HG02798 (cell line): ENCODE measurements at regions not wholly inside any gene's neighbourhood (a gene's known extent, or its start where the extent isn't known, plus 50 kb on each side); places are given as distances from the start of the nearest gene placed in this dataset.
"Not testable (repeated sequence)": the region's sequence is repeated elsewhere in the genome, so short reads cannot be mapped to it uniquely, and the experiment has no call there.

ENCODE experiments used
- ATAC-seq: cut with Tn5 transposase; IDR thresholded peaks from one replicate; pipeline ENCODE4 v1.9.1; 2021; ENCODE audit warnings: mild to moderate bottlenecking; ENCODE audit not compliant: unreplicated experiment, poor library complexity

DNA sequence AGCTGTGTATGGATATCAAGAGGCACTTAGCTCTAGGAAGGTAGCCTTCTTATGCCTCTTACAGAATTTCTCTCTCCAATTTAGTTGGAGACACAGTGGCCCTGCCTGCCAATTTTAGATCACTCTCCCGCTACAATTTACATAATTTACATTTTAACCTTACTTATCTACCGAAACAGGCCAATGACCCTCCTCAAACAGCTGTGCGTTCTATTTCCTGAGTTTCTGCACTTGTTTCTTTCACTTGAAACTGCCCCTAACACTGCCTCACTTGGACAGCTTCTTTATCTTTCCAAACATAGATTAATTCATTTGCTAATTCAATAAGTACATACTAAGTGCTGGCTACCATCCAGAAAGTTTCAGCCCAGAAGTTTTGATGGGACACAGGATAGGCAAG, 52.9 kb upstream of the HDDC2 start:
- ATAC-seq = no peak

DNA sequence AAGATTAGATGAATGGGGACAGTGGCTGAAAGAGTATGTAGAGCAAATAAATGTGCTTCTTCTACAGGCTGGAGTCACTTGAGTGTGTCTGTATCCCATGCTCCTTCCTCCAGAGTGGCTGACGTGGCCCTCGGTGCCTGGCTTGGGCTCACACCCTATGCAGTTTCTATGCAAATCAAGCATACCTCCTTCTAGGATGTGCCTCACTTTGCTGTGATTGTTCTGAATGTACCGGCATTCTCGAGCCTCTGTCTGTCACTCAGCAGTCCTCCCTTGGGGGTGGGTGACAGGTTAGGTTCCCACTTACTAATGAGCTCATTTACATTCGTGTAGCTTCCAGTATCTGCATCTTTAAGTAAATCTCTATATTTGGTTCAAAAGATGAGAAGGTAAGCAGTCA, 55.1 kb upstream of the HDDC2 start:
- peak; percentile 53 for ATAC-seq

DNA sequence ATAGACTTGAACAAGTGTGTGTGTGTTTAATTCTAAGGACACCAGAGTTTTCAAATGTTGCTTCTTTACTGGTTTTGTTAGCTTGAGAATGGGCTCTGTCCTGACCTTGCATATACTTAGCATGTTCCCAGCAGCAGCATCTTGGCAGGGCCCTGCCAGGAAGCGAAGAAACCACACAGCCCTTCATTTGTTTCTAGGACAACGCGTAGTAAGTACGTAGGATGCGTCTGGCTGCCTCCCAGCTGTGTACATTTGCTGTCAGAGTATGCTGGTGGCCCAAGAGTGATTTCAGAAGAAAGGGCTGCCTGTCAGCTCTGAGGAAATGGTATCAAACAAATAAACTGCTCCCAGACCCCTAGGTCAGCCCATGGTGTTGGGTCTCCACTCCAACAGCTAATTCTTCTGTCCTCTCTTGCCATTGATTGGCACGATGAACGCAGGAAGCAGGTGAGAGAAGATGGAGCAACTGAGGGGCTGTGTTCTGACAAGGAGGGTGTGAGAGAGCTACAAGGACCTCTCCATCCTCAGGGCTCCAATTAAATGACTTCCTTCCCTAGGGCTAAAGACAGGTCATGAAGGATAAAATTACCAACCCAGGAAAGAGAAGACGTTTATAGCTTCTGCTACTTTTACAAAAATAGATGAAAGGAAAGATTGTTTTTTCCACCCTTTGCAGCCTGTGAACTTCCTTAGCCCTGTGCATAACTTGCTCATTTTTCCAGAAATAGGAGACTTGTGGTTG, 55.9 kb upstream of the HDDC2 start:
- peak; percentile 50 for ATAC-seq

DNA sequence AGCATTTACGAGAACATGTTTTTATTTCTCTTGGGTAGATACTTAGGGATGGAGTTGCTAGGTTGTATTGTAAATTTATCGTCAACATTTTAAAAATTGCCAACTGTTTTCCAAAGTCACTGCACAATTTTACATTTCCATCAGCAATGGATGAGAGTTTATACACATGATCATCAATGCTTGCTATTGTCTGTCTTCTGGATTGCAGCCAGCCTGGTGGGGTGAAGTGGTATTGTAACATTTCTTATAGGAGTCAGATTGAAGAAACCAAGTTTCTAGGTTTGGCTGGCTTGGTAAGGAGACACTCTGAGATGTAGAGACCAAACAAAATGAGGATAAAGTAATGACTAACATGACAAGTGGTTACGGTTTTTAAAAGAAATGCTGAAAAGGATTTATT, 57.1 kb upstream of the HDDC2 start:
- ATAC-seq = no peak

DNA sequence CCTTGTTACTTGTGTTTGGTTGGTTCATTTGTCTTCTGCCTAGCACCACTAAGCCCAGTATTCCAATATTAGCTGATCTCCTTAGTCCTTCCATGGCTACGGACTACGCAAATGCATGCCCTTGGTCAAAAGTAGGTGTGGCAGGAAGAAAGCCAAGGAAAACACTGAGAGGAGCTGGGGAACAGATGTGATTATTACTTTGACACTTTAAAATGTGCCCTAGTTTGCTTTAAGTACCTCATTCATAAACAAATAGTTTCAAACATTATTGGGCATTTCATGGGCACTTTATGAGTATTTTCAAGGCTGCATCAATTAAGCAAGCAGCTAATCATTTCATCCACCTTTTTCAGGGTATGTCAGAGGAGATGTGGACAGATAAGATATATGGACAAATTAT, 60.1 kb upstream of the HDDC2 start:
- ATAC-seq = no peak

DNA sequence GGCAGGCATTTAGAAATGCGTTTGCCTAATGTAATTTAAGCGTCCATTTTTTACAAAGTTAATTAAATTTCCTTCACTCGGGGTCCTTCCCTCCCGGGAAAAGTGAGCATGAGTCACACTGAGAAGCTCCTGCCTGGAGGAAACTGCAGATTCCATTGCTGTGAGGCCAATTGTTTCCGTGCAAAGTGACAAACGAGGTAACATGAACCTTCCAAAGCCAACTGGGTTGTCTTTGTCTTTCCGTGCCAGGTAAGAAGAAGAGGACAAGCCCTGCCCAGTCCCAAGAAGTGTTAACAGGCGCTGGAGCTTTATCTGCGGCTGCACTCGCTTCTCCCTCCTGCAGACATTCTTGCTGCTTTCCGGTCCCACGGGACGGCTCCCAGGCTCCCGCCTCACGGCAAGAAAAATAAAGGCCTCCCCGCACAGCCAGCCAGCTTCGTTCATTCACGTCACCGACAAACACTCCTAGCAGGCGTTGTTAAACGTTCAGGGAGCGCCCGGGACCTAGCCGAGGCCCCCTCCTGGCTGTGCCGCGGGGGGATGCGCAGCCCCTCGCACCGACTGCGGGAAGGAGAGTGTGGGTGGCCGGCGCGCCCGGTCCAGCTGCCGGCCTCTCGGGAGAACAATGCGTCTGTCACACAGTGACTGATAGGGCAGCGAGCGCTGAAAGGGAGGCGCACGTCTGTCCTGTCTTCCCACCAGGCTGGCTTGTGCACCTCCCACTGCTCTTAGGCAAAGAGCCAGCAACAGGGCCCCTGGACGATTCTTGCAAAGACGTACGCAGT, 61.5 kb upstream of the HDDC2 start:
- no peak for ATAC-seq

DNA sequence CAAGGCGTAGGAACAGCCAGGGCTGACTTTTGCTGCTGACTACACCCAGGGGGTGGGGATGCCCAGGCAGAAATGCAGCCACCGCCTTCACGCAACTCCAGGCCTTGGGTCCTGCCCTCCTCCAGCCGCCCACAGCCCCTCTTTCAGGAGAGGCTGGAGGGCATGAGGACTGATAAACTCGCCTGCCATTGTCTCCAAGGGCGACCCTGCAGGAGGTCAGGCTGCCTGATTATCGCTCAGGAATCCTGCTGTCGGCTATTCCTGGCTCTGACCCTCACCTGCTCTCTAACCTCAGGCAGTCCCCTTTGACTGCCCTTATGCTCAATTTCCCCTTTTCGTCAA, 62.0 kb upstream of the HDDC2 start:
- ATAC-seq = no peak

DNA sequence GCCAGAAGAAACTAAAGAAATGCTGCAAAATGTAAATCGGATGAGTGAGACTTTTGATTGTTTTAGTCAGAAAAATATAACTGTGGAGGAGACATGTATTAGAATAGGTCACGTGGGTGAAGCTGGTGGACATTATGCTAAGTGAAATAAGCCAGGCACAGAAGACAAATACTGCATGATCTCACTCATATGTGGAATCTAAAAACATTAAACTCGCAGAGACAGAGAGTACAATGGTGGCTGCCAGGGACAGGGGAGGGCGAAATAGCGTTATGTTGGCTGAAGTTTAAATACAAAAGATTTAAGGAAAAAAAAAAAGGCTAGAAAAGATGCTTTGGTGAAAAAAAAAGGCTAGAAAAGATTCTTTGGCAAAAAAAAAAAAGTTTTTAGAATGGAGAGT, 63.5 kb upstream of the HDDC2 start:
- ATAC-seq = no peak

DNA sequence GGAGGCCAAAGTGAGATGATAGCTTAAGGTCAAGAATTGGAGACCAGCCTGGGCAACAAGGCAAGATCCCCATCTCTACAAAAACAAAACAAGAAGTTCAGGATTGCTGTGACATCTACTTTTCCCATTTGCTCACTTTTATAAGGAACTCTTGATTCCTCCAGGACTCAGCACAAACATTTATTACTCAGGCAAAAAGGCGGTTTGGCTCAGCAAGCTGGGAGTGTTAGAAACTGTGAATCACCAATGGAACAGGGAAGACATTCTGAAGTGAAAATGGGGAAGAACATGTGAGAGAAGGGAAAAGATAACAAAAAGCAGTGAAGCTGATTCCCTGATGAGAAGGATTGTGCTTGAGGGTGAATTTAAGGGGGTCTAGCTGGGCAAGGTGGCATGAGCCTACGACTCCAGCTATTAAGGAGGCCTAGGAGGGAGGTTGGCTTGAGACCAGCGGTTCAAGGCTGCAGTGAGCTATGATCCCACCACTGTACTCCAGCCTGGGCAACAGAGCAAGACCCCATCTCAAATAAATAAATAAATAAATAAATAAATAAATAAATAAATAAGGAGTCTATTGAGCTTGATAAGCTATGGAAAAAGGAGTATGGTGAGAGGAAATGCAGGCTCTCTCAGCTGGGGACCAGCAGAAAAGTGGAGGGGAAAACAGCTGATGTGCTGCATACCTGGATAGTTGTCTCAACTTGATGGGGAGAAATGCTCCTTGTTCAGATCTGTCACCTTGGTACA, 65.4 kb upstream of the HDDC2 start:
- ATAC-seq = no peak

DNA sequence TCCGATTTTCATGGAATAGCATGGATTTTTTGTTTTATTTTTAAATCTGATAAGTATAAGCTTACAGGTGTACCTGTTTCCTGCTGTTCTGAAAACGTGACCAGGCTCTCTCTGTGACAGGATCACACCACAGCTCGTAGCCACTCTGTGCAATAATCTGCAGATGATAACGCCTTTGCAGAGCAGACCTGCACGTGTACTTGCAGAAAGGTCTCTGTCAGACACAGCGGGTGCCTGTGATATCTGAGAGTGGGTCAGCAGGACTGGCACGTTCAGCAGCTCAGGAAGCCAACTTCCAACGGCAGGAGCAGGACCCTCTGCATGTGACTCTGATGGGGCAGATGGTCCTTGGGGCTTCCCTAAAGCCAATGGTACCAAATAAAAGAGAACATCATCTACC, 68.6 kb upstream of the HDDC2 start:
- ATAC-seq = no peak

DNA sequence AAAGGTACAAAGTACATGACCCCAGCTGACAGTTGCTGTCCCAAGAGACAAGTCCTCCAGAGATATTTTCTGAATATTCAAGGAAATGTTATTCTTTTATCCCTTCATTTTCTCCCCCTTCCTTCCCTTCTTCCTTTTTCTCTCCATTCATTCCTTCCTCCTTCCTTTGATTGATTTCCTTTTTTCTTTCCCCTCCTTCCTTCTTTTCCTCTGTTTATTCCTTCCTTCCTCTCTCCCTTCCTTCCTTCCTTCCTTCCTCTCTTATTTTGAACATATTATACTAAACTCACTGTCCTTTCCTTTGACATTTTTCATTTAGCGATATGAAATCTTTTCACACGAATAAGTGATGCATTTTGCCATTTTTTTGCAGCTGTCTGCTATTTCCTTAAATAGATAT, 73.2 kb upstream of the HDDC2 start:
- ATAC-seq = no peak

DNA sequence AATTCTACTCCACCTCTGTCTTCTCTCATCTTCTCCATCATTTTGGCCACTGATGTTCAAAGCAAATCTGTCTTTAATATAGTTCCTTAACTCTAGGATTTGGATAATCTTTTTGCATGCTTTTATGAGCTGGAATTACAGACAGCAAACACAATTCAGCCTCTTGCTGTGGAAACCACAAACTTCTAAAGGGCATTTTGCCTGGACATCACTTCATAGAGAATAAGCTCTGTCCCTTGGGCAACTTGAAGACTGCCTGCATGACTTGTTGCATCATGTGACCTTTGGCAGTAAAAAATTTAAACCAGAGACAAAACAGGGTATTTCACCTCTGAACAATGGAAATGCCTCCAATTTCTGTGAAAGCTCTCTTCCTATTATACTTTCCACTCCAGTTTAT, 74.1 kb upstream of the HDDC2 start:
- no peak for ATAC-seq

DNA sequence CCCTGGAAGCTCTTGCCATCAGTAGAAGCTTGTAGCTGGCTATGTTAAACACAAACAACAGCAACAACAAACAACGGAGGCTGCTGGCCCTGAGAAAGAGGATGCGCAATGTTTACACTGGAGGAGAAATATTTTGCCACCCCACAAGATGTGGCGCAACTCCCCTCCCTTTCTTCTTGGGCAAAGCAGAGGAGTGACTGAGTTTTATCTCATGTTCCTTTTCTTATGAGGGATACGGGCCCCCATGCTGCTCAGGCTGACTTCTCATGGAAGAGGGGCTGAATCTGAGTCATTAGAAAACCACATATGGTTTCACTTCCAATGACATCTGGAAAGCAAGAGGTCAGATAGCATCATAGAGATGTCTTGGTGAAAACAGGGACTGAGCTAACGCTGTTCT, 75.9 kb upstream of the HDDC2 start:
- ATAC-seq = no peak

DNA sequence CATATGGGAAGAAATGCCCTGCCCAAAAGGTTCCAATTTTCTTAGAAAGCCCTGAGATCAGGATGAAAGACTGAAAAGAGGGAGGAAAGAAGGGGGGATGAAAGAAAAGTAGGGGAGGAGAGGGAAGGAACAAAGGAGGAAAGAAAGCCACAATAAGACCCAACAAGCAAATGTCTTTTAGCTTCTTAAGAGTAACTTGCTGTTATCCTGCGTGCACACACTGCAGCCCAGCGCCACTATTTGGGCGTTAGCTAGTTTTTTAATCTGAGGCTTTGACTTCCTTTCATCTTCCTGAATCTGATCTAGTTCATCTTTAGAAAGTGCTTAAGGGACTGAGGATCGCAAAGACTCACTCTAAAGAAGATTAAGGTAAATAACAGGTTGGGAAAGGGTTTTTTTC, 77.4 kb upstream of the HDDC2 start:
- ATAC-seq = no peak

DNA sequence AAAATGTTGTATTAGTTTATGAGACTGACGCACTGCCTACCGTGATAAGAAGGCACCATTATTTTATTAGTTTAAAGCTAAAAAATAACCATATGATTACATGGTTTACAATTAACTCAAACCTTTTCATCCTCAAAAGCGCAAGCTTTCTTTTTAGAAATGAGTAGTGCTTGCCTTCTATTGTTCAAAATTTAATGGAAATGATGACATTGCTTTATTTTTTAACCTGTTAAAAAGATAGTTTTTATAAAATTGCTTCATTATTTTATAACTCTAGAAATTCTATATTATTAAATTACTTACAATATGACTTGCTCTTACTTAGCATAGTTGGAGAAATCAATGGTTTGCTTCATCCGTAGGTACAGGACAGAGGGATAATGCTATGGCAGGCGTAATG, 78.7 kb upstream of the HDDC2 start:
- ATAC-seq = no peak

DNA sequence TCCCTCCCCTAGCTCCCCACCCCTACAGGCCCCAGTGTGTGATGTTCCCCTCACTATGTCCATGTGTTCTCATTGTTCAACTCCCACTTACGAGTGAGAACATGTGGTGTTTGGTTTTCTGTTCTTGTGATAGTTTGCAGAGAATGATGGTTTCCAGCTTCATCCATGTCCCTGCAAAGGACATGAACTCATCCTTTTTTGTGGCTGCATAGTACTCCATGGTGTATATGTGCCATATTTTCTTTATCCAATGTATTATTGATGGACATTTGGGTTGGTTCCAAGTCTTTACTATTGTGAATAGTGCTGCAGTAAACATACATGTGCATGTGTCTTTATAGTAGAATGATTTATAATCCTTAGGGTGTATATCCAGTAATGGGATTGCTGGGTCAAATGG, 84.6 kb upstream of the HDDC2 start:
- not testable (repeated sequence) for ATAC-seq

DNA sequence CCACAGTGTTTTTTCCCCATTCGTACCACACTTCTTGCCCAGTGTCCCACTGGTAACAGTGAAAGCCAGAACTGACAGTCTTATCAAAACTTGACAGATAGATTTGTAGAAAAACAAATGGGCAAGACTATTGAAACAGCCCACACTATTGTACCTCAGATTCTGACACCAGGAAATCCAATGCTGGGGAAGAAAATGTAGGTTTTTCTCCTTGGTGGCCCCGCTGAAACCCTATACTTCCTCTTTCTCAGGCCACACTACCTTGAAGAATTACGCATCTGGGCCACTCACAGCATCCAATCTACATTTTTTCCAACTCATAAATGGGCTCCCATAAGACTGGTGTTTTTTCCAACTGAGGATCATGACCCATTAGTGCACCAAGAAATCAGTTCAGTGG, 90.9 kb upstream of the HDDC2 start:
- no peak for ATAC-seq

DNA sequence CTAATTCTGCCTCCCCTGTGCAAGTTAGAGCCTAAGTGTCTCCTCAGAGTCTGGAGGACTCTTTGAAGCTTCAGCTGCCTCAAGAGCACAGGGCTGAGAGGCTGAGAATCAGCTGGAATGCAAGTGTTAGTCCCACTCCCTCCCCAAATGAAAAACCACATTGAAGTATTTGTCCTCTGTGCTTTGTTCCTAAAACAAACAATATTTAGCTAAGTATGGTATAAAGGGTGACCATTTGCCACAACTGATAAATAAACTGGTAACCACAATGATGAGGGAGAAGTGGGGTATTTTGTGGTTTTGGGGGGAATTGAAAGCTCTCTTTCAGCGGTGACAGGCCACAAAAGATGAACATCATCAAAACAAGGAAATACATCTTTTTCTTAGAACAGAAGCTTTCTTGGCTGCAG, 91.7 kb upstream of the HDDC2 start:
- ATAC-seq = peak; percentile 50

DNA sequence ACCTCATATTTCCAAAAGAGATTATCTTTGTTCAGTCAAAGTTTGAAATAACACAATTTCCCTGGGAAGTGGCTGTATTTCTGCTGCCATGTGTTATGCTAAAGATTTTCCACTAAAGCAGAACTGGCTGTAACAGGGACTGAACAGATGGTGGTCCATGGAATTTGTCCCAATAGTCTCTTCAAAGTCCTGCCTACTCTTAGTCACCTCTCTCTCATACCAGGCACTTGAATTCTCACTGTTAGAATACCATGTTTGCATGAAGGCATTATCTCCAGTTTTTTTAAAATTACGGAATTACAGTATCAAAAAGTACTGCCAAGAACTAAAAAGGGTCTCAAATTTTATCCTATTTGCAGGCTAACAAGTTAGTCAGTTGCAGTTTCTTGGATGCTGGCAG, 105.0 kb upstream of the HDDC2 start:
- ATAC-seq = no peak

DNA sequence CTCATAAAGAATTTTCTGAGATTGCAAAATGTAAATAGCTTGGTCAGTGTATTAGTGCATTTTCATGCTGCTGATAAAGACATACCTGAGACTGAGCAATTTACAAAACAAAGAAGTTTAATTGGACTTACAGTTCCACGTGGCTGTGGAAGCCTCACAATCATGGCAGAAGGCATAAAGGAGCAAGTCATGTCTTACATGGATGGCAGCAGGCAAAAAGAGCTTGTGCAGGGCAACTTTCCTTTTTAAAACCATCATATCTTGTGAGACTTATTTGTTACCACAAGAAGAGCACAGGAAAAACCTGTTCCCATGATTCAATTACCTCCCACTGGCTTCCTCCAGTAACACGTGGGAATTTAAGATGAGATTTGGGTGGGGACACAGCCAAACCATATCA, 112.7 kb upstream of the HDDC2 start:
- ATAC-seq = no peak

DNA sequence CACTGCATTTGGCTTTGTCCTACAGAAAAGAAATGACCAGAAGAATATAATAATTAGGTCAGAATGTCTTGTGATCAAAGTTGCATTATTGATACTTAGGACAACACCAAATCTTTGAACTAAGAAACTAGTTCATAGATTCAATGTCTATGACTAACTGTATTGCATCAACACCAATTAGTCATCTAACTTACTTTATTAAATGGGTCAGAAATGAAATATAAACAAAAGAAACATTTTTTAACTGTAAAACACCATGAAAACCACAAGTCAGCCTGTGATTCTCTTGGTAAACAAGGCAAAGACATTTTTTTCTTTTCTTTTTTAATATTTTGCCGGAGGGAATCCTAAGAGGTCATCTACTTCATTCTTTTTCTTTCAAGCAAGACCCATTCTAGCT, 114.1 kb upstream of the HDDC2 start:
- no peak for ATAC-seq
